ENCODE measurements at regions not wholly inside any gene's neighbourhood (a gene's known extent, or its start where the extent isn't known, plus 50 kb on each side); places are given as distances from the start of the nearest gene placed in this dataset.

GRCh38 chr17:79138826-79139225 lies 64.2 kb downstream of the ENGASE start:
- no peak for DNase-seq

GRCh38 chr17:79137789-79138165 lies 63.2 kb downstream of the ENGASE start:
- no peak for DNase-seq

GRCh38 chr17:79137015-79137788 lies 62.6 kb downstream of the ENGASE start:
- no peak for DNase-seq

- DNase-seq, result no peak
These were observed 62.0 kb downstream of the ENGASE start for GRCh38 chr17:79136596-79136995.
